HG03135 (cell line): ENCODE measurements at regions not wholly inside any gene's neighbourhood (a gene's known extent, or its start where the extent isn't known, plus 50 kb on each side); places are given as distances from the start of the nearest gene placed in this dataset.
"Not testable (repeated sequence)": the region's sequence is repeated elsewhere in the genome, so short reads cannot be mapped to it uniquely, and the experiment has no call there.

Source experiments
- ATAC-seq: cut with Tn5 transposase; IDR thresholded peaks from one replicate; pipeline ENCODE4 v1.9.1; 2021; ENCODE audit warnings: mild to moderate bottlenecking, moderate library complexity; ENCODE audit not compliant: unreplicated experiment

GRCh38 chr6:56724455-56724854, 81.8 kb upstream of the DST start:
- ATAC-seq = no peak

DNA sequence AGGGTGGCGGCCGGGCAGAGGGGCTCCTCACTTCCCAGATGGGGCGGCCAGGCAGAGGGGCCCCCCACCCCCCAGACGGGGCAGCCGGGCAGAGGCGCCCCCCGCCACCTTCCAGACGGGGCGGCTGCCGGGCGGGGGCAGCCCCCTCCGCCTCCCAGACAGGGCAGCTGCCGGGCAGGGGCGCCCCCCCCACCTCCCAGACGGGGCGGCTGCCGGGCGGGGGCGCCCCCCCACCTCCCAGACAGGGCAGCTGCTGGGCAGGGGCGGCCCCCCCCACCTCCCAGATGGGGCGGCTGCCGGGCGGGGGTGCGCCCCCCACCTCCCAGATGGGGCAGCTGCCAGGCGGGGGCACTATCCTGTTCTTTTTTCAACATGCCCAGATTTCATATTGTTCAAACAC, 78.2 kb upstream of the DST start:
- no peak for ATAC-seq

DNA sequence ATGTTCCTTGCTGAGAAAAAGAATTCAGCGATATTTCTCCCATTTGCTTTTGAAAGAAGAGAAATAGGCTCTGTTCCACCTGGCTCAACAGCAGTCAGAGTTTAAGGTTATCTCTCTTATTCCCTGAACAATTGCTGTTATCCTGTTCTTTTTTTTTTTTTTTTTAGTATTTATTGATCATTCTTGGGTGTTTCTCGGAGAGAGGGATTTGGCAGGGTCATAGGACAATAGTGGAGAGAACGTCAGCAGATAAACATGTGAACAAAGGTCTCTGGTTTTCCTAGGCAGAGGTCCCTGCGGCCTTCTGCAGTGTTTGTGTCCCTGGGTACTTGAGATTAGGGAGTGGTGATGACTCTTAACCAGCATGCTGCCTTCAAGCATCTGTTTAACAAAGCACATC, 77.5 kb upstream of the DST start:
- ATAC-seq = not testable (repeated sequence)

GRCh38 chr6:56719315-56720058, 76.8 kb upstream of the DST start:
- ATAC-seq = not testable (repeated sequence)

DNA sequence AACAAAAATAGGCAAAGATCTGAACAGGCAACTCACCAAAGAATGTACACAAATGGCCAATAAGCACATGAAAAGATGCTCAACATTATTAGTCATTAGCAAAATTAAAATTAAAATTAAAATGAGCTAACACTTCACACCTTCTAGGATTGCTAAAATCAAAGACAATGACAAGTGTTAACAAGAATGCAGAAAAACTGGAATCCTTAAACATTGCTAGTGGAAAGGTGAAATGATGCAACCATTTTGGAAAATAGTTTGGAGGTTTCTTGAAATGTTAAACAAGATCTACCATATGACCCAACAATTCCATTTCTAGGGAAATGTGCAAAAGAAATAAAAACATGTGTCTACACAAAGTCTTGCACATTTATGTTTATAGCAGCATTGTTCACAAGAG, 75.5 kb upstream of the DST start:
- no peak for ATAC-seq

DNA sequence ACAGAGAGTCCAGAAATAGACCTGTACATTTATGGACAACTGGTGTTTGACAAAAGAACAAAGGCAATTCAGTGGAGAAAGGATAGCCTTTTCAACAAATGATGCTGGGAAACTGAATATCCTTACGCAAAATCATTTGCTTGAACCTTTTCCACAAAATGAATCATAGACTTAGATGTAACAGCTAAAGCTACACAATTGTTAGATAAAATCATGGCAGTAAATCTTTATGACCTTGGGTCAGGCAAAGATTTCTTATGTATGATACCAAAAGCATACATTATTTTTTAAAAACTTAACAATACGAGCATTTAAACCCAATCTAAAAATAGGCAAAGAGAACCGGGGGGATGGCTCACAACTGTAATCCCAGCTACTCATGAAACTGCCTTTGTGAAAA, 73.5 kb upstream of the DST start:
- no peak for ATAC-seq

- no peak for ATAC-seq
Measured at GRCh38 chr6:56715741-56716140, 73.1 kb upstream of the DST start.

- no peak for ATAC-seq
Measured at GRCh38 chr6:56714982-56715456, 72.3 kb upstream of the DST start.

DNA sequence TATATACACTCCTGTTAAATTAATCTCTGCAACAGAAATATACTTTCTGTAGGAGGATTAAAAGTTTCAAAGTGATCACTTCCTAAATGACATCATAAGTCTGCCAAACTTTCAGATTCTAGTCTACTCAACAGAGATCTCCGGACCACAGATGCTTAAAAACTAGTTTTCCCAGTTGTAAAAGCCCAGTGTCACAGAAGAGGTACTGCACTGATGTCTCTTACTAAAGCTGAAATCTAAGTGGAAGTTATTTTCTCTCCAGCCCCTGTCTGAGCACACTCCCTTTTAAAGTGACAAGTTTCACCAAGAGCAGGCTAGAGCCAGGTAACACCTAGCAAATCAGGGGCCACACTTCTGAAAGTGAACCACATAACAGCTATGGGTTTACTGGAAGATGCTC, 71.6 kb upstream of the DST start:
- ATAC-seq = no peak

- no peak for ATAC-seq
Measured at GRCh38 chr6:56713254-56713672, 70.6 kb upstream of the DST start.

GRCh38 chr6:56710967-56711366, 68.3 kb upstream of the DST start:
- ATAC-seq = no peak

- no peak for ATAC-seq
Measured at GRCh38 chr6:56709650-56710049, 67.0 kb upstream of the DST start.

- ATAC-seq = no peak
Measured at GRCh38 chr6:56708810-56709597, 66.3 kb upstream of the DST start.

DNA sequence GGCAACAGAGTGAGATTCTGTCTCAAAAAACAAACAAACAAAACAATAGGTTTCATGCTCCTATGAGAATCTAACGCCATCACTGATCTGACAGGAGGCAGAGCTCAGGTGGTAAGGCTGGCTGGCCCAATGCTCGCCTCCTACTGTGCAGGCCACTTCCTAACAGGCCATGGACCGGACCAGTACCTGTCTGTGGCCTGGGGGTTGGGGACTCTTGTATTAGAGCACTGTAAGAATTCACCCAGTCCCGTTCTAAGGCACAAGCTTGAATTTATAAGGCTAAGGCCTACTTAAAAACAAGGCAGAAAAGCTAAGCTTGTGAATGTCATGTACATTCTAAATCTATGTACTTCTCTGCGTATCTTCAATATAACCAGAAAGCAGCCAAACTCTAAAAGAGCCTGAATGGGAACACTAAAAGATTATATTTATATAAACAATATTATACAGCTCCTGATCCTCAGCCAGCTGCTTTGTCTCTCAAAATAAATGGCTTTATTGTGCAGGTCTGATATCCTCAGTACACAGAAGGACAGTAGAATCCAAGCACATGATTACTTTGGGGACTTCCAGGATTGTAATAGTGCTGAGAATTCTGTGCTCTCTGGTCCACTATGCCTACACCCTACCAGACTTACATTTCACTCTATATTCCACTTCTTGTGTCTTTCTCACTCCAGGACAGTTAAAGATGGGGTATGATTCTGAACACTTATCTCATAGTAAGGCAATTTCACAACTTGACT, 64.5 kb upstream of the DST start:
- ATAC-seq = no peak

GRCh38 chr6:56699066-56699654, 56.5 kb upstream of the DST start:
- ATAC-seq = no peak

GRCh38 chr6:56695702-56696101, 53.0 kb upstream of the DST start:
- no peak for ATAC-seq

GRCh38 chr6:56694002-56694401, 51.3 kb upstream of the DST start:
- no peak for ATAC-seq

- no peak for ATAC-seq
Measured at GRCh38 chr6:56693246-56693607, 50.5 kb upstream of the DST start.

DNA sequence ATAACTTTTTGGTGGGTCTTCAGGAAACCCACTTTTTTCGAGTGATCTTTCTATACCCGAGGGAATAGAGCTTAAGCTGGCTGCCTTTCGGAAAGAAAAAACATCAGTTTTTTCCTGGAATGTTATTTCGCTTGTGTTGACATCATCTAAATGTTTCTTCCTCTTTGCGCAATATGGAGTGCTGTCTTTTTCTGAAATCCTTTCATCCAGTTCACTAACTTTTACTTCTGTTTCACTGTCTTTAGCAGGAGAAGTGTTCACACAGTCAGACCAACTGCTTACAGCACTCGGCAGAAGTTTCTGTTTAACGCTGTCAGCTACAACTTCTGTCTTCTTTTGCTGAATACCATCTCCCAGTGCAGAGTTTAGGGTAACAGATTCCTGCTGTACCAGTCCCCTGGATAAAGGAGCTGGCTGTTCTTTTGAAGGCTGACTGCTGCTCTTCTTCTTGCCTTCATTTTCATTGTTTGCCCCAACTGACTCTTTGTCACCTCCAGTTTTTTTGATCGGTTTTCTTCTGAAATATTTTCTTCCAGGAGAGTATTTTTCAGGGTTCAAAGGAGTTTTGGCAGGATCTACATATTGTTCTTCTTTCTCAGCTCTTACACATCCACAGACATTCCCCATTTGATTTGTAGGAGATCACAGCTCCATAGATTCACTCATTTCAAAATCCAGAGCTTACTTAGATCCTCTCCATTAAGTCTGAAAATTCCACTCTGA, 50.0 kb upstream of the DST start:
- ATAC-seq = no peak
